Esophagus mucosa (tissue), 1 donor: ENCODE measurements at regions not wholly inside any gene's neighbourhood (a gene's known extent, or its start where the extent isn't known, plus 50 kb on each side); places are given as distances from the start of the nearest gene placed in this dataset.
A peak's percentile ranks its signal among the peaks of the same experiment; 100 is the strongest.
"Not testable (repeated sequence)": the region's sequence is repeated elsewhere in the genome, so short reads cannot be mapped to it uniquely, and the experiment has no call there.

Source experiments
- ATAC-seq: fragments of 200-7000 bp; cut with Tn5 transposase; one replicate; pipeline ENCODE4 v1.9.1; 2020
- donor health status: DM: yes; HTN: yes; CAD: no.

- no peak for ATAC-seq
These were observed 50.0 kb downstream of the PTPRS start for GRCh38 chr19:5290336-5291262.

- ATAC-seq, result no peak
These were observed 51.3 kb downstream of the PTPRS start for GRCh38 chr19:5289060-5289990.

DNA sequence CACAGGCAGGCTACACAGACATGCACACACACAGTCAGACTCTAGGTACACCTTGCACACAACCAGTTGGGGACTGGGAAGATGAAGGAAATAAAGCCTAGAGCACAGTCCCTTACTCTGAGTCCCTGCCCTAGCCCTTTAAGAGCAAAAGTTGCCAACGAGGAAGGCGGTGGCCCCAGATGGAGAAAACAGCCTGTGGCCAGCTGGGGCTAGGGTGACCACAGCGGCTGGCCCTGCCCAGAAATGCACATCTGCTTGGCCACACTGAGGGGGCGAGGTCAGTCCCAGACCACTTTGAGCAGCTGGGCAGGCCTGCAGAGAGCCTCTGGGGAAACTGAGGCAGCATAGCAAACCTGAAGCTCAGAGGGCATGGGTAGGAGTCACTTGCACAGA is 52.3 kb downstream of the PTPRS start:
- ATAC-seq, result no peak

GRCh38 chr19:5287066-5287465 is 53.5 kb downstream of the PTPRS start:
- no peak for ATAC-seq

- no peak for ATAC-seq
These were observed 54.1 kb downstream of the PTPRS start for GRCh38 chr19:5286465-5287029.

GRCh38 chr19:5285955-5286354 is 54.7 kb downstream of the PTPRS start:
- no peak for ATAC-seq

- no peak for ATAC-seq
These were observed 55.3 kb downstream of the PTPRS start for GRCh38 chr19:5285311-5285710.

GRCh38 chr19:5282901-5283300 is 57.7 kb downstream of the PTPRS start:
- no peak for ATAC-seq

GRCh38 chr19:5281588-5281987 is 59.0 kb downstream of the PTPRS start:
- ATAC-seq, result peak; percentile 26

DNA sequence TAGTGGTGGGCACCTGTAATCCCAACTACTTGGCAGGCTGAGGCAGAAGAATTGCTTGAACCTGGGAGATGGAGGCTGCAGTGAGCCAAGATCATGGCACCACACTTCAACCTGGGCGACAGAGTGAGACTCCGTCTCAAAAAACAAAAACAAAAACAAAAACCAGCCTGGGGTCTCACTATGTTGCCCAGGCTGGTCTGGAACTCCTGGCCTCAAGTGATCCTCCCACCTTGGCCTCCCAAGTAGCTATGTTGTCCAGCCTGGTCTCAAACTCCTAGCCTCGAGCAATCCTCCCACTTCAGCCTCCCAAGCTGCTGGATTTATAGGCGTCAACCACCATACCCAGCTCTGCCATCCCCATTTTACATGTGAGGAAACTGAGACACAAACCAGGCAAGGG is 64.9 kb downstream of the PTPRS start:
- not testable (repeated sequence) for ATAC-seq

DNA sequence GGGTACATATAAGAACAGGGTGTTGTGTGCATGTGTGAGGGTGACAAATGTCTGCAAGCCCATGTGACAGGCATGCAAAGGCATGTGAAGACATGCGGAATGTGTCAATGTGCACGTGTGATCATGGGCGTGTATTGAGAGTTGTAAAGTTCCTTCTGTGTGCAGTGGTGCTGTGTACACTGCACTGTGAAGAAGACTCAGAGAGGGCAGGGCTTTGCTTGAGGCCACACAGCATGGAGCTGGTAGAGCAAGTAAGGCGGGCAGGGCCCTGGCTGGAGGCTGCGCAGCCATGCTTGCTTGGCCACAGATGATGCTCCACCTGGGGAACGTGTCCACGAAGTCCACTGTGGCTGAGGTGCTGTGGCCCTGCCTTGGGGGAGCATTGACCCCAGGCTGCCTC is 66.8 kb downstream of the PTPRS start:
- peak; percentile 82 for ATAC-seq

DNA sequence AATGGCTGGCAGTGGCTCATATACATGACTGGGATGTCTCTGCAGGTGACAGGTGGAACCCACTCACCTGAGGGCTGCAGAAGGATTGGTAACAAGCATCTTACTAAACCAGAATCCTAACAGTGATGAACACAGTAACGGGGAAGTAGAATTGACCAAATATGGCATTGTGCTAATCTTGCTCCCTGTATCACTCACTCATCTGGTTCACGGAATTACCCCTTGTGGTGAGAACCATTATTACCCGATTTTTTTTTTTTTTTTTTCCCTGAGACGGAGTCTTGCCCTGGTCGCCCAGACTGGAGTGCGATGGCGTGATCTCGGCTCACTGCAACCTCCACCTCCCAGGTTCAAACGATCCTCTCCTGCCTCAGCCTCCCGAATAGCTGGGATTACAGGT is 69.5 kb downstream of the PTPRS start:
- peak; percentile 39 for ATAC-seq

GRCh38 chr19:5269926-5270325 is 70.7 kb downstream of the PTPRS start:
- ATAC-seq, result no peak

DNA sequence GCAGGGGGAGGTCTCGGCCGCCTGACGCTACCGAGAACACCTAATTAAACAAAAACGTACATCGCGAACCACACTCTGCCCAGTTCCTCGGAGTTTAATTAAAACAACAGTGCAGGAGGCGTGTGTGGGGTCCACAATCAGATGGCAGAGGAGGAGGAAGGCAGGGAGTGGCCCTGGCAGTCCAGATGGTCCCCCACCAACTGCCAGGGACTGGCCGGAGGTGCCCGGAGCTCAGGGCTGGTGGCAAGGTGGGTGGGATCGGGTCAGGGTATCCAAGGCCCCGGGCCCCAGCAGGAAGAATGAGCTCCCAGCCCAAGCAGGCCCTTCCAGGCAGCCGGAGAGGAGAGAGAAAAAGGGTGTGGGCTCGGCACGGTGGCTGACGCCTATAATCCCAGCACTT is 71.3 kb downstream of the PTPRS start:
- ATAC-seq, result no peak

- ATAC-seq, result no peak
These were observed 71.8 kb downstream of the PTPRS start for GRCh38 chr19:5268801-5269200.

- no peak for ATAC-seq
These were observed 75.4 kb downstream of the PTPRS start for GRCh38 chr19:5265260-5265659.

- no peak for ATAC-seq
These were observed 76.2 kb downstream of the PTPRS start for GRCh38 chr19:5264453-5264852.

DNA sequence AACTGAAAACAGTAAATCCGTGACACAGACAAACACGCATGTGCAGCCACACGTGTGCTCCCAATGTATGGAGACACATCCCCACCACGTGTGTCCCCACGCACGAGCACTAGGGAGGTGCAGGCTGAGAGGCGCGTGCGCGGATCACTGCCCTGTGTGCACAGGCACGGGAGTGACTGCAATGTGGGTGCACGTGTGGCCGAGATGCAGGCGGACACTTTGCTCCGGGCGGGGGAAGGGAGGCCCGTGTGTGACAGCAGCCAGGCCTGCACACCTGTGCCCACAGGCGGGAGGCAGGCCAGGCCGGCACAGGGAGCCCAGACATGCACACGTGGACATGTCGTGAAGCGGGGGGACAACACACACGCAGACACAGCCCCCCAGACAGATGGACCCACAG is 77.0 kb downstream of the PTPRS start:
- no peak for ATAC-seq

GRCh38 chr19:5262721-5263120 is 77.9 kb downstream of the PTPRS start:
- ATAC-seq, result no peak

DNA sequence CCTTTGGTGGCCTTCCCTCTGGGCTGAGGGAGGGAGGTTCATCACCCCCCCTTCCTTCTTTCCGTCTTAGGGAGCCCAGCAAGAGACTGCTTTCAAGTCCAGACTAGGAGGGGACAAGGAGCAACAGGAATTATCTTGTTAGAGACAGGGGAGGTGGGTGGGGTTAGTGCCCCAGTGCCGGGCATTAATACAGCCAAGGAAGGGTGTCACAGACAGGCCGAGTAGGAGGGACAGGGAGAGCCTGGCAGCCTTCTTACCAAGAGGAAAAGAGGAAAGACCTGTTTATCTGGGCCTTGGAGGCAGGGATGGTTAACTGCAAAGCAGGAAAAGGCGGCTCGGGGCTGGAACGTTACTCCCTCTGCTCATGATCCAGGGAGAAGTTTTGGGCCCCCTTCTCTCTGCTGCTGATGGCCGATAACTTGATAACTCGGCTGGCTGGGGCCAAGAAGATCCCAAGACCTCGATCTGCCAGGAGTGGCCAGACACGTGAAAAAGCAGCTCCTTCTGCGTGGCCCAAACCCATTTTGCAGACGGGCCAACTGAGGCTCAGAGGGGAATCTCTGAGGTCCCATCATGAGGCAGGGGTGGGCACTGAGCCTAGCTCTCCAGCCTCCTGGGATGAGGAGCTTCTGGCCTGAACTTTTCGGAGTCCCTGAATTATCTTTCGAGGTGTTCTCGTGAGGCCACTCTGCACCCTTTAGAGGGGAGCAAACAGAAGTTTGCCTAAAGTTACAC is 79.3 kb downstream of the PTPRS start:
- peak; percentile 94 for ATAC-seq

GRCh38 chr19:5260381-5260967 is 80.1 kb downstream of the PTPRS start:
- peak; percentile 6 for ATAC-seq

- ATAC-seq, result no peak
These were observed 80.9 kb downstream of the PTPRS start for GRCh38 chr19:5259750-5260149.
